ENCODE measurements at regions not wholly inside any gene's neighbourhood (a gene's known extent, or its start where the extent isn't known, plus 50 kb on each side); places are given as distances from the start of the nearest gene placed in this dataset.

DNA sequence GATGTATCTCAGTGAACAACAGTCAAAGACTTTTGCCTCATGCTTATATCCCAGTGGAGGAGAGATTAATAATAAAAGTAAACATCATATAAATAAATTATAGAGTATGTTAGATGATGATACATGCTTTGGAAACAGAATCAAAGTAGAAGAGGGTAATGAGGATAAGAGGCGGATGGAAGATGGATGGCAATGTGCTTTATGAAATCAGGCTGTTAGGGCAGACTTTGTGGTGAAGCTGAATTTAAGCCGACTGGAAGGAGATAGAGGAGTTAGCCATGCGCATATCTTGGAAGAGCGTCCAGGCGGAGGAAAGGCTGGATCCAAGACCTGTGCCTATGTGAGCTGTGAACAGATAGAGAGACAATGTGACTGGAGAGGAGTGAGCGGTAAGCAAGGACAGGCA, 74.9 kb upstream of the GUCY1A1 start:
- ATAC-seq = no peak
- H3K27ac ChIP-seq = no peak overlapping the region
- 65% methylated on average over 6 of the region's 6 CpGs for WGBS (ENCODE audit: missing lambda C conversion rate)
- ChIA-PET CTCF (no interaction called here), POLR2A (no interaction called here)
- TF ChIP-seq TP53 (CRISPR knock-in tag; IDR thresholded peaks at IDR 0.05) (no peak), RARB (CRISPR knock-in tag; IDR thresholded peaks at IDR 0.05) (no peak), CBX2 (IDR thresholded peaks at IDR 0.05; ENCODE audit: borderline replicate concordance, low read depth) (no peak), CEBPB (IDR thresholded peaks at IDR 0.05) (no peak), ESRRA (IDR thresholded peaks at IDR 0.05; ENCODE audit: borderline replicate concordance, low read length) (no peak), TFCP2L1 (CRISPR knock-in tag; IDR thresholded peaks at IDR 0.05) (no peak), HOXA7 (CRISPR knock-in tag; IDR thresholded peaks at IDR 0.05) (no peak), CHD4 (IDR thresholded peaks at IDR 0.05; ENCODE audit: borderline replicate concordance) (no peak), FOSL2 (IDR thresholded peaks at IDR 0.05) (no peak), FOSL2 (CRISPR knock-in tag; IDR thresholded peaks at IDR 0.05) (no peak)
- TF ChIP-seq, protein P1, sequence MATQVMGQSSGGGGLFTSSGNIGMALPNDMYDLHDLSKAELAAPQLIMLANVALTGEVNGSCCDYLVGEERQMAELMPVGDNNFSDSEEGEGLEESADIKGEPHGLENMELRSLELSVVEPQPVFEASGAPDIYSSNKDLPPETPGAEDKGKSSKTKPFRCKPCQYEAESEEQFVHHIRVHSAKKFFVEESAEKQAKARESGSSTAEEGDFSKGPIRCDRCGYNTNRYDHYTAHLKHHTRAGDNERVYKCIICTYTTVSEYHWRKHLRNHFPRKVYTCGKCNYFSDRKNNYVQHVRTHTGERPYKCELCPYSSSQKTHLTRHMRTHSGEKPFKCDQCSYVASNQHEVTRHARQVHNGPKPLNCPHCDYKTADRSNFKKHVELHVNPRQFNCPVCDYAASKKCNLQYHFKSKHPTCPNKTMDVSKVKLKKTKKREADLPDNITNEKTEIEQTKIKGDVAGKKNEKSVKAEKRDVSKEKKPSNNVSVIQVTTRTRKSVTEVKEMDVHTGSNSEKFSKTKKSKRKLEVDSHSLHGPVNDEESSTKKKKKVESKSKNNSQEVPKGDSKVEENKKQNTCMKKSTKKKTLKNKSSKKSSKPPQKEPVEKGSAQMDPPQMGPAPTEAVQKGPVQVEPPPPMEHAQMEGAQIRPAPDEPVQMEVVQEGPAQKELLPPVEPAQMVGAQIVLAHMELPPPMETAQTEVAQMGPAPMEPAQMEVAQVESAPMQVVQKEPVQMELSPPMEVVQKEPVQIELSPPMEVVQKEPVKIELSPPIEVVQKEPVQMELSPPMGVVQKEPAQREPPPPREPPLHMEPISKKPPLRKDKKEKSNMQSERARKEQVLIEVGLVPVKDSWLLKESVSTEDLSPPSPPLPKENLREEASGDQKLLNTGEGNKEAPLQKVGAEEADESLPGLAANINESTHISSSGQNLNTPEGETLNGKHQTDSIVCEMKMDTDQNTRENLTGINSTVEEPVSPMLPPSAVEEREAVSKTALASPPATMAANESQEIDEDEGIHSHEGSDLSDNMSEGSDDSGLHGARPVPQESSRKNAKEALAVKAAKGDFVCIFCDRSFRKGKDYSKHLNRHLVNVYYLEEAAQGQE (IDR thresholded peaks at IDR 0.05) = no peak
- FAIRE-seq = no peak
- DNase-seq (ENCODE audit: low read depth in 1 of 2, low spot score in 1 of 2) = no peak
- H3K4me3 ChIP-seq = no peak overlapping the region
- no peak overlapping the region for H3K4me2 ChIP-seq
- no peaks in the 10 kb centered on the region for H3K9me3 ChIP-seq
- no peaks in the 10 kb centered on the region for H3K4me1 ChIP-seq

DNA sequence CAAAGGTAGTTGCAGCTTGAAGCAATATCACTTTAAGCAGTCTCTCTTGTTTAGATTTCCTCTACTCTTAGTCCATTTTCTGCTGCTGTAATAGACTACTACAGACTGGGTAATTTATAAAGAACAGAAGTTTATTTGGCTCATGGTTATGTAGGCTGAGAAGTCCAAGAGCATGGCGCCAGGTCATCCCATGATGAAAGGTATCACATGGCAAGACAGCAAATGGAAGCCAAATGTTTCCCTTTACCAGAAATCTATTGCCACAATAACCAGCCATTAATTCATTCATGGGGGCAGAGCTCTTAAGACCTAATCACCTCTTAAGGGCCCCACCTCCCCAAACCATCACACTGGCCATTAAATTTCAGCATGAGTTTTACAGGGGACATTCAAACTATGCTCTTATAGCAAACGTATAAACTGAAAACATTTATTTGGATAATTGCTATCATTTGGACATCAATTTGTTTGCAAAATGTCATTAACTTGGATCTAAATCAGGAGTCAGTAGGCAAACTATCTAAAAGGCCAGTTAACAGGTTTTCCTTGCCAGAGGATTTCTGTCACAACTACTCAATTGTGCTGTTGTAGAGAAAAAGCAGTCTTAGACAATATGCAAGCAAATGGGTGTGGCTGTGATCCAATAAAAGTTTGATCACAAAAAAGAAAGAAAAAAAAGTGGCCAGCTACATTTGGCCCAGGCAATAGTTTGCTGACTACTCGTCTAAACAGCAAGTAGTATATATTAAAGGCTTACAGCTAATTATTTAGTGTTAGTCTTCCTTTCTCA, 75.7 kb upstream of the GUCY1A1 start:
- no peak for ATAC-seq
- 22% methylated on average over 3 of the region's 3 CpGs for WGBS (ENCODE audit: missing lambda C conversion rate)
- POLR2A ChIA-PET = no interaction called here
- Histone ChIP-seq H3K4me3 (no peak overlapping the region), H3K9me3 (no peaks in the 10 kb centered on the region), H3K4me1 (no peaks in the 10 kb centered on the region), H3K4me2 (no peak overlapping the region), H3K27ac (no peak overlapping the region)
- TF ChIP-seq TFCP2L1 (CRISPR knock-in tag; IDR thresholded peaks at IDR 0.05) (no peak), EHF (CRISPR knock-in tag; IDR thresholded peaks at IDR 0.05) (no peak), ZSCAN20 (CRISPR knock-in tag; IDR thresholded peaks at IDR 0.05) (no peak), HEYL (CRISPR knock-in tag; IDR thresholded peaks at IDR 0.05) (no peak), SREBF2 (IDR thresholded peaks at IDR 0.05) (no peak), RNF2 (IDR thresholded peaks at IDR 0.05; ENCODE audit: borderline replicate concordance, low read depth) (no peak), RAD21 (conservative IDR thresholded peaks at IDR 0.05 in 1 of 2, IDR thresholded peaks at IDR 0.05 in 1 of 2) (no peak), CBX2 (IDR thresholded peaks at IDR 0.05; ENCODE audit: borderline replicate concordance, low read depth) (no peak), HMGXB4 (CRISPR knock-in tag; IDR thresholded peaks at IDR 0.05; ENCODE audit: borderline replicate concordance) (no peak)
- TF ChIP-seq, protein P2, sequence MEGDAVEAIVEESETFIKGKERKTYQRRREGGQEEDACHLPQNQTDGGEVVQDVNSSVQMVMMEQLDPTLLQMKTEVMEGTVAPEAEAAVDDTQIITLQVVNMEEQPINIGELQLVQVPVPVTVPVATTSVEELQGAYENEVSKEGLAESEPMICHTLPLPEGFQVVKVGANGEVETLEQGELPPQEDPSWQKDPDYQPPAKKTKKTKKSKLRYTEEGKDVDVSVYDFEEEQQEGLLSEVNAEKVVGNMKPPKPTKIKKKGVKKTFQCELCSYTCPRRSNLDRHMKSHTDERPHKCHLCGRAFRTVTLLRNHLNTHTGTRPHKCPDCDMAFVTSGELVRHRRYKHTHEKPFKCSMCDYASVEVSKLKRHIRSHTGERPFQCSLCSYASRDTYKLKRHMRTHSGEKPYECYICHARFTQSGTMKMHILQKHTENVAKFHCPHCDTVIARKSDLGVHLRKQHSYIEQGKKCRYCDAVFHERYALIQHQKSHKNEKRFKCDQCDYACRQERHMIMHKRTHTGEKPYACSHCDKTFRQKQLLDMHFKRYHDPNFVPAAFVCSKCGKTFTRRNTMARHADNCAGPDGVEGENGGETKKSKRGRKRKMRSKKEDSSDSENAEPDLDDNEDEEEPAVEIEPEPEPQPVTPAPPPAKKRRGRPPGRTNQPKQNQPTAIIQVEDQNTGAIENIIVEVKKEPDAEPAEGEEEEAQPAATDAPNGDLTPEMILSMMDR (IDR thresholded peaks at IDR 0.05) = no peak
- no peak for DNase-seq (ENCODE audit: low read depth in 1 of 2, low spot score in 1 of 2)
- FAIRE-seq = no peak
- CTCF ChIA-PET = no interaction called here

All from A549 (cell line).